ENCODE measurements at regions not wholly inside any gene's neighbourhood (a gene's known extent, or its start where the extent isn't known, plus 50 kb on each side); places are given as distances from the start of the nearest gene placed in this dataset.

- no peak for TF ChIP-seq PAX5 (IDR thresholded peaks at IDR 0.05; ENCODE audit: borderline replicate concordance, low read depth, low read length)
Measured at GRCh38 chr3:66756468-66757036, 241.6 kb upstream of the KBTBD8 start (continued).

GRCh38 chr3:66761093-66761780 is 236.9 kb upstream of the KBTBD8 start:
- Histone ChIP-seq H3K36me3 (ENCODE audit: control insufficient read depth in 2 of 2, insufficient read depth in 2 of 2, low read length in 1 of 2) (no peaks in the 10 kb centered on the region), H3K4me1 (ENCODE audit: control insufficient read depth, insufficient read depth, low read length) (no peaks in the 10 kb centered on the region), H4K20me1 (ENCODE audit: control insufficient read depth, insufficient read depth) (no peaks in the 10 kb centered on the region), H2AFZ (ENCODE audit: control insufficient read depth, low read depth, low read length) (no peak overlapping the region), H3K79me2 (ENCODE audit: control insufficient read depth, insufficient read depth, low read length) (no peaks in the 10 kb centered on the region), H3K27ac (ENCODE audit: control insufficient read depth, insufficient read depth) (no peak overlapping the region), H3K9ac (ENCODE audit: control insufficient read depth, insufficient read depth, low read length) (no peak overlapping the region), H3K4me2 (ENCODE audit: control insufficient read depth, insufficient read depth) (no peak overlapping the region), H3K4me3 (no peak overlapping the region), H3K9me3 (replicated peaks; ENCODE audit: control insufficient read depth, insufficient read depth, low read length) (no peaks in the 10 kb centered on the region), H3K27me3 (replicated peaks in 1 of 2; ENCODE audit: control insufficient read depth in 2 of 2, insufficient read depth in 2 of 2, low read length in 1 of 2) (no peaks in the 10 kb centered on the region)
- intact Hi-C loops (cut with micrococcal nuclease; ENCODE audit: unreplicated experiment) (no loop called here), in situ Hi-C loops (cut with MboI) (no loop called here)
- 44% methylated on average over 9 of the region's 9 CpGs for WGBS (ENCODE audit: insufficient coverage, insufficient replicate concordance, low lambda C conversion rate, missing lambda C conversion rate)
- SMC1A ChIA-PET (ENCODE audit: uncharacterized antibody, unreplicated experiment), result no interaction called here
- RAD21 ChIA-PET (ENCODE audit: unreplicated experiment), result no interaction called here
- no TSS peak for BruUV-seq (replicated peaks)
- POLR2A ChIA-PET, result no interaction called here
- ATAC-seq, result no peak
- TF ChIP-seq NR2C2 (IDR thresholded peaks at IDR 0.05; ENCODE audit: borderline replicate concordance, control insufficient read depth, insufficient read length, low read depth) (no peak), MEF2A (IDR thresholded peaks at IDR 0.05; ENCODE audit: insufficient read depth, low read depth, low read length) (no peak), CREM (IDR thresholded peaks at IDR 0.05; ENCODE audit: low read depth) (no peak), RCOR1 (conservative IDR thresholded peaks at IDR 0.05; ENCODE audit: low read depth, low read length) (no peak), BCLAF1 (IDR thresholded peaks at IDR 0.05) (no peak), PML (IDR thresholded peaks at IDR 0.05; ENCODE audit: low read length) (no peak), TCF3 (IDR thresholded peaks at IDR 0.05; ENCODE audit: borderline replicate concordance, insufficient read depth, low read depth, low read length) (no peak), SIN3A (IDR thresholded peaks at IDR 0.05; ENCODE audit: low read depth, low read length) (no peak)
- CTCF ChIA-PET, result no interaction called here
- FAIRE-seq, result no peak
- DNase-seq (ENCODE audit: low read depth, low spot score), result no peak

Measured in GM12878 (cell line).